Upper lobe of left lung (tissue), 6 donors: ENCODE measurements at regions not wholly inside any gene's neighbourhood (a gene's known extent, or its start where the extent isn't known, plus 50 kb on each side); places are given as distances from the start of the nearest gene placed in this dataset.
A peak's percentile ranks its signal among the peaks of the same experiment; 100 is the strongest.
"Not testable (repeated sequence)": the region's sequence is repeated elsewhere in the genome, so short reads cannot be mapped to it uniquely, and the experiment has no call there.

Experiments used
- ATAC-seq, 2 donors: fragments of 200-7000 bp; cut with Tn5 transposase; one replicate each; pipeline ENCODE4 v1.9.1; 2022; ENCODE audit warnings: mild to moderate bottlenecking in 2 of 2, moderate library complexity in 2 of 2; ENCODE audit not compliant: low FRiP score in 2 of 2
- DNase-seq, 2 donors: peaks; one replicate each; pipeline ENCODE4 v3.0.0-alpha.2; 2019 to 2020
- H3K27ac ChIP-seq, 4 donors: fragments of 200-600 bp; sonication (generic); one replicate each; pipeline ENCODE4 v1.5.1; 2016 to 2019
- H3K27me3 ChIP-seq, 4 donors: fragments of 200-600 bp; sonication (generic); one replicate each; pipeline ENCODE4 v1.5.1; 2017 to 2019
- H3K36me3 ChIP-seq, 4 donors: fragments of 200-600 bp; sonication (generic); one replicate each; pipeline ENCODE4 v1.5.1; 2016 to 2019
- H3K4me1 ChIP-seq, 4 donors: fragments of 200-600 bp; sonication (generic); one replicate each; pipeline ENCODE4 v1.5.1; 2018 to 2019
- H3K4me3 ChIP-seq, 4 donors: fragments of 200-600 bp; sonication (generic); one replicate each; pipeline ENCODE4 v1.5.1; 2017 to 2019; ENCODE audit warnings: mild to moderate bottlenecking in 2 of 4, moderate library complexity in 1 of 4
- H3K9me3 ChIP-seq, 4 donors: fragments of 200-600 bp; sonication (generic); one replicate each; pipeline ENCODE4 v1.5.1; 2018 to 2019
- EP300 ChIP-seq, 4 donors: sonication (generic); formaldehyde crosslinking; IDR thresholded peaks; one replicate each; pipeline ENCODE4 v1.5.1; 2017; ENCODE audit warnings: antibody characterized with exemption in 4 of 4, control low read depth in 2 of 4
- POLR2A ChIP-seq, 4 donors: fragments of 450-650 bp; IDR thresholded peaks; one replicate each; pipeline ENCODE4 v1.5.1; 2016 to 2017; ENCODE audit warnings: antibody characterized with exemption in 4 of 4, mild to moderate bottlenecking in 2 of 4
- POLR2AphosphoS5 ChIP-seq, 2 donors: sonication (generic); formaldehyde crosslinking; IDR thresholded peaks; one replicate each; pipeline ENCODE4 v1.5.1; 2017; ENCODE audit warnings: antibody characterized with exemption in 2 of 2
- WGBS, 2 donors: methylation state at CpG; one replicate each; pipeline ENCODE4 v1.1.5; 2017 to 2018; 5-methylcytosine and 5-hydroxymethylcytosine counted together
- TF ChIP-seq, protein P1 (sequence below), 6 experiments: fragments of 450-650 bp in 4 of 6; fragments of 200-600 bp in 2 of 6; sonication (generic) in 2 of 6; IDR thresholded peaks; one replicate each; pipeline ENCODE4 v1.5.1; 2016 to 2019; ENCODE audit warnings: antibody characterized with exemption in 6 of 6
- donor health status: DM: no; HTN: no; CAD: no; lungs with moderate emphysema.
- donor health status: DM: no; HTN: yes; CAD: no; lungs with severe emphysema.

DNA sequence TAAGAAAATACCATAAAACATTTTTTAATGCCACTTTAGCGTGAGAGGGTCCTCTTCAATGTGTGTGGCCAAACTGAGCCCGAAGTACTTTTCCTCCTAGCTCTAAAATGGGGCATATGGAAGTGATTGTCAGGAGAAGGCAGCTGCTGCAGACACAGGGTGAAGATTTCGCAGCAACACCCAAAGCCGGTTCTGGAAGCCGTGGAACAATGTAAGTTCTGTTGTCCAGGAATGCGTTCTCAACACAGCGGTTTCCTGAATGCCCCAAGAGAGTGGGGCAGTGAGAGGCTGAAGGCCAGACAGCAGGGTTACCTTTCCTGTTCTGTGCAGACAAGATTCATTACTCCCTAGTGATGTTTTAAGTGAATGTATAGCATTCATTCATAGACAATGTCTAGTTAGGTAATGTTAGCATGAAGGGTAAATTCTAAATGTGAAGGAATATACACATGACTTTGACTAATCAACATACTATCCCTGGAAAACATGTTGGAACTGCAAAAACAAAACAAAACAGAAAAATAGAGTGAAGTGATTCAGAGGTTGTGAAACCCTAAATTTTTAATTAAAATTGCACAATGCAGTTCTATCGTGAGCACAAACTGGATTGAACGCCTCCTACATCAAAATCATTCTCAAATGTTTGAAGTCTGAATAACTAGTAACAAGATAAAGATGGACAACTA is 197.0 kb upstream of the SEMA6A start:
- Histone ChIP-seq H3K9me3 (no peaks in the 10 kb centered on the region), H3K4me3 (no peak overlapping the region), H3K36me3 (no peaks in the 10 kb centered on the region), H3K27ac (no peak overlapping the region), H3K4me1 (peaks cover 0 to 7% (median 5%) of the 10 kb centered on the region in 4 donors), H3K27me3 (no peaks in the 10 kb centered on the region)
- ATAC-seq (peak in 1 of 2 donors; percentile 31), DNase-seq (no peak)
- TF ChIP-seq, protein P1, sequence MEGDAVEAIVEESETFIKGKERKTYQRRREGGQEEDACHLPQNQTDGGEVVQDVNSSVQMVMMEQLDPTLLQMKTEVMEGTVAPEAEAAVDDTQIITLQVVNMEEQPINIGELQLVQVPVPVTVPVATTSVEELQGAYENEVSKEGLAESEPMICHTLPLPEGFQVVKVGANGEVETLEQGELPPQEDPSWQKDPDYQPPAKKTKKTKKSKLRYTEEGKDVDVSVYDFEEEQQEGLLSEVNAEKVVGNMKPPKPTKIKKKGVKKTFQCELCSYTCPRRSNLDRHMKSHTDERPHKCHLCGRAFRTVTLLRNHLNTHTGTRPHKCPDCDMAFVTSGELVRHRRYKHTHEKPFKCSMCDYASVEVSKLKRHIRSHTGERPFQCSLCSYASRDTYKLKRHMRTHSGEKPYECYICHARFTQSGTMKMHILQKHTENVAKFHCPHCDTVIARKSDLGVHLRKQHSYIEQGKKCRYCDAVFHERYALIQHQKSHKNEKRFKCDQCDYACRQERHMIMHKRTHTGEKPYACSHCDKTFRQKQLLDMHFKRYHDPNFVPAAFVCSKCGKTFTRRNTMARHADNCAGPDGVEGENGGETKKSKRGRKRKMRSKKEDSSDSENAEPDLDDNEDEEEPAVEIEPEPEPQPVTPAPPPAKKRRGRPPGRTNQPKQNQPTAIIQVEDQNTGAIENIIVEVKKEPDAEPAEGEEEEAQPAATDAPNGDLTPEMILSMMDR (IDR thresholded peaks at IDR 0.05): no peak
- no peak for TF ChIP-seq POLR2AphosphoS5 (IDR thresholded peaks at IDR 0.05)
- no peak for TF ChIP-seq POLR2A (IDR thresholded peaks at IDR 0.05)
- TF ChIP-seq EP300 (IDR thresholded peaks at IDR 0.05): no peak
- 59 to 74% methylated on average over 9 of the region's 9 CpGs for WGBS, 2 donors

DNA sequence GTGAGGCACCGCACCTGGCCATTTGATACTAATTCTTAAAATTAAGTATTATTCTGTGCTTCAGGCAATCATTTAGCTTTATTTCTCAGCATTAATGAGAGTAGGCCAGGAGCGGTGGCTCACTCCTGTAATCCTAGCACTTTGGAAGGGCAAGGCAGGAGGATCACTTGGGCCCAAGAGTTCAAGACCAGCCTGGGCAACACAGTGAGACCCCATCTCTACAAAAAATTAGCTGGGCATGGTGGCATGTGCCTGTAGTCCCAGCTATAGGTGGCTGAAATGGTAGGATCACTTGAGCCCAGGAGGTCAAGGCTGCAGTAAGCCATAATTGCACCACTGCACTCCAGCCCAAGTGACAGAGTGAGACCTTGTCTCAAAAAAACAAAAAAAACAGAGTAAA is 195.3 kb upstream of the SEMA6A start:
- H3K27me3 ChIP-seq, H3K36me3 ChIP-seq, H3K4me3 ChIP-seq, H3K4me1 ChIP-seq, H3K27ac ChIP-seq, ATAC-seq, H3K9me3 ChIP-seq, DNase-seq: not testable (repeated sequence)
- WGBS, 2 donors: 93 to 100% methylated on average over 2 of the region's 2 CpGs

DNA sequence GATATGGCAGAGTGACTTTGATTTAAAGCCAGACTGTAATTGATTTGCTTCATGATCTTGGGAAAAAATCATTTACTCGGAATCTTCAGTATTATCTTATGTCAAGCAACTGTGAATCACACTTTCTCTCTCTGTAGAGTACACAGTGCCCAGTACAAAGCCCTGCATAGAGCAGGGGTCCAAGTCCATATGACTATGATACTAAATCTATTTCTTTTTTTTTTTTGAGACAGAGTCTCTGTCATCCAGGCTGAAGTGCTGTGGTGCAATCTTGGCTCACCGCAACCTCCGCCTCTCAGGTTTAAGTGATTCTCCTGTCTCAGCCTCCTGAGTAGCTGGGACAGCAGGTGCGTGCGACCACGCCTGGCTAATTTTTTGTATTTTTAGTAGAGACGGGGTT is 194.8 kb upstream of the SEMA6A start:
- H3K4me3 ChIP-seq: no peak overlapping the region
- H3K27ac ChIP-seq: no peak overlapping the region
- H3K27me3 ChIP-seq: no peaks in the 10 kb centered on the region
- H3K4me1 ChIP-seq: peaks cover 0 to 10% (median 7%) of the 10 kb centered on the region in 4 donors
- ATAC-seq (no peak), DNase-seq (no peak)
- WGBS, 2 donors: 96% methylated on average over 7 of the region's 7 CpGs
- TF ChIP-seq, protein P1 (IDR thresholded peaks at IDR 0.05): no peak
- TF ChIP-seq POLR2AphosphoS5 (IDR thresholded peaks at IDR 0.05) (no peak), EP300 (IDR thresholded peaks at IDR 0.05) (no peak), POLR2A (IDR thresholded peaks at IDR 0.05) (no peak)
- no peaks in the 10 kb centered on the region for H3K36me3 ChIP-seq
- no peaks in the 10 kb centered on the region for H3K9me3 ChIP-seq

DNA sequence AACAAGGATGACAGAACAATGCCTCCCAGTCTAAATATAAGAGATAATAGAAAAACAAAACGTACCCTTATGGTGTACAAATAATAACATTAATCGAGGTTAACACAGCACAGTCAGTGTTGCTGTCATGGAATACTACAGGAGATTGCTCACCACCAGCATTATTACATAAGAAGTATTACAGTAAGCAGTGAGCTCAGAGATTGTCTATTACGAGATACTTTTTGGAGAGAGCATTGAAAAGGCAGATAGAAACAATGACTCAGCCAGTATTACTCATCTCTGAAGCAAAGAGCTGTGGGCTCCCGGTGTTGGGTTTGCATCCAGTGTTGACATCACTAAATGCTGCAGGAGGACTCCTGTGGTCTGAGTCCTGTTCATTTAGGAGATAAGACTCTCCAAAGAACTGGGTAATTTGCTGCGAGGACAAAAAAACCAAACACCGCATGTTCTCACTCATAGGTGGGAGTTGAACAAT is 191.9 kb upstream of the SEMA6A start:
- 55 to 67% methylated on average over 6 of the region's 6 CpGs for WGBS, 2 donors
- Histone ChIP-seq H3K27ac (no peak overlapping the region), H3K27me3 (no peaks in the 10 kb centered on the region), H3K4me1 (peaks cover 0 to 9% (median 7%) of the 10 kb centered on the region in 4 donors), H3K36me3 (no peaks in the 10 kb centered on the region), H3K9me3 (no peaks in the 10 kb centered on the region), H3K4me3 (no peak overlapping the region)
- TF ChIP-seq EP300 (IDR thresholded peaks at IDR 0.05) (peak in 1 of 4 donors; percentile 40), POLR2AphosphoS5 (IDR thresholded peaks at IDR 0.05) (peak in 1 of 2 donors; percentile 20), POLR2A (IDR thresholded peaks at IDR 0.05) (no peak)
- TF ChIP-seq, protein P1 (IDR thresholded peaks at IDR 0.05): no peak
- peak in 1 of 2 donors; percentile 87 for ATAC-seq
- no peak for DNase-seq

DNA sequence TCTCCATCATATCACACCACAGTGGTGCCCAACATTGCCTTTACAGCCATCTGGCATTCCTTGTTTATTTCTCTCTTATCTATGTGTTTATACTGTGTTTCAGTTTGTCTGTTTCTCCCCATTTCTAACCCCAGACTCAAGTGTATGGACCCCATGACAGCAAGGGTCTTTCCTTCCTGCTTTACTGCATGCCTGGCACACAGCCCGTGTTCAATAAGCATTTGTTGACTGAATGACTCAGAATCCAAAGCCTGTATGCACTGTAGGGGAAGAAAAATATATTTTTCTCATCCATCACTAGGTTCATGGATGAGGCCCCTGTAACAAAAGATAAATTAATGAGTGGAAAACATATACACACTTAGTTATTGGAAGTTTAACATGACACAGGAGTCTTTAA is 190.8 kb upstream of the SEMA6A start:
- Histone ChIP-seq H3K36me3 (no peaks in the 10 kb centered on the region), H3K4me1 (peaks cover 0 to 5% (median 2%) of the 10 kb centered on the region in 4 donors), H3K27me3 (no peaks in the 10 kb centered on the region), H3K9me3 (no peaks in the 10 kb centered on the region), H3K4me3 (no peak overlapping the region), H3K27ac (no peak overlapping the region)
- DNase-seq (no peak), ATAC-seq (no peak)
- 30 to 43% methylated on average over 1 of the region's 1 CpG for WGBS, 2 donors
- TF ChIP-seq POLR2AphosphoS5 (IDR thresholded peaks at IDR 0.05) (no peak), EP300 (IDR thresholded peaks at IDR 0.05) (no peak), POLR2A (IDR thresholded peaks at IDR 0.05) (no peak)
- TF ChIP-seq, protein P1 (IDR thresholded peaks at IDR 0.05): no peak
